ENCODE measurements at regions not wholly inside any gene's neighbourhood (a gene's known extent, or its start where the extent isn't known, plus 50 kb on each side); places are given as distances from the start of the nearest gene placed in this dataset.

- TF ChIP-seq, protein P1, sequence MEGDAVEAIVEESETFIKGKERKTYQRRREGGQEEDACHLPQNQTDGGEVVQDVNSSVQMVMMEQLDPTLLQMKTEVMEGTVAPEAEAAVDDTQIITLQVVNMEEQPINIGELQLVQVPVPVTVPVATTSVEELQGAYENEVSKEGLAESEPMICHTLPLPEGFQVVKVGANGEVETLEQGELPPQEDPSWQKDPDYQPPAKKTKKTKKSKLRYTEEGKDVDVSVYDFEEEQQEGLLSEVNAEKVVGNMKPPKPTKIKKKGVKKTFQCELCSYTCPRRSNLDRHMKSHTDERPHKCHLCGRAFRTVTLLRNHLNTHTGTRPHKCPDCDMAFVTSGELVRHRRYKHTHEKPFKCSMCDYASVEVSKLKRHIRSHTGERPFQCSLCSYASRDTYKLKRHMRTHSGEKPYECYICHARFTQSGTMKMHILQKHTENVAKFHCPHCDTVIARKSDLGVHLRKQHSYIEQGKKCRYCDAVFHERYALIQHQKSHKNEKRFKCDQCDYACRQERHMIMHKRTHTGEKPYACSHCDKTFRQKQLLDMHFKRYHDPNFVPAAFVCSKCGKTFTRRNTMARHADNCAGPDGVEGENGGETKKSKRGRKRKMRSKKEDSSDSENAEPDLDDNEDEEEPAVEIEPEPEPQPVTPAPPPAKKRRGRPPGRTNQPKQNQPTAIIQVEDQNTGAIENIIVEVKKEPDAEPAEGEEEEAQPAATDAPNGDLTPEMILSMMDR (IDR thresholded peaks at IDR 0.05 in 4 of 5, conservative IDR thresholded peaks at IDR 0.05 in 1 of 5) = no peak
- TF ChIP-seq POLR2A (IDR thresholded peaks at IDR 0.05) = no peak
These were observed 69.5 kb upstream of the PIRT start for GRCh38 chr17:10907370-10907769.

Measured in gastrocnemius medialis (tissue), 4 donors.